Suprapubic skin (tissue), 4 donors: ENCODE measurements at regions not wholly inside any gene's neighbourhood (a gene's known extent, or its start where the extent isn't known, plus 50 kb on each side); places are given as distances from the start of the nearest gene placed in this dataset.

ENCODE experiments used
- EP300 ChIP-seq: sonication (generic); formaldehyde crosslinking; IDR thresholded peaks from one replicate; pipeline ENCODE4 v1.6.1; 2017; ENCODE audit warnings: antibody characterized with exemption
- POLR2A ChIP-seq, 2 donors: fragments of 450-650 bp; IDR thresholded peaks; one replicate each; pipeline ENCODE4 v1.6.1; 2017; ENCODE audit warnings: antibody characterized with exemption in 2 of 2, mild to moderate bottlenecking in 2 of 2, moderate library complexity in 2 of 2
- POLR2AphosphoS5 ChIP-seq, 3 donors: sonication (generic); formaldehyde crosslinking; IDR thresholded peaks; one replicate each; pipeline ENCODE4 v1.6.1; 2017; ENCODE audit warnings: antibody characterized with exemption in 3 of 3
- TF ChIP-seq, protein P1 (sequence below), 2 donors: fragments of 200-600 bp in 1 of 2; fragments of 450-650 bp in 1 of 2; sonication (generic) in 1 of 2; IDR thresholded peaks; one replicate each; pipeline ENCODE4 v1.5.1; 2016 to 2019; ENCODE audit warnings: antibody characterized with exemption in 2 of 2, mild to moderate bottlenecking in 1 of 2, moderate library complexity in 1 of 2

GRCh38 chr5:92758552-92758951, 822.5 kb downstream of the NR2F1-AS1 start:
- TF ChIP-seq POLR2A (IDR thresholded peaks at IDR 0.05), result no peak
- TF ChIP-seq, protein P1, sequence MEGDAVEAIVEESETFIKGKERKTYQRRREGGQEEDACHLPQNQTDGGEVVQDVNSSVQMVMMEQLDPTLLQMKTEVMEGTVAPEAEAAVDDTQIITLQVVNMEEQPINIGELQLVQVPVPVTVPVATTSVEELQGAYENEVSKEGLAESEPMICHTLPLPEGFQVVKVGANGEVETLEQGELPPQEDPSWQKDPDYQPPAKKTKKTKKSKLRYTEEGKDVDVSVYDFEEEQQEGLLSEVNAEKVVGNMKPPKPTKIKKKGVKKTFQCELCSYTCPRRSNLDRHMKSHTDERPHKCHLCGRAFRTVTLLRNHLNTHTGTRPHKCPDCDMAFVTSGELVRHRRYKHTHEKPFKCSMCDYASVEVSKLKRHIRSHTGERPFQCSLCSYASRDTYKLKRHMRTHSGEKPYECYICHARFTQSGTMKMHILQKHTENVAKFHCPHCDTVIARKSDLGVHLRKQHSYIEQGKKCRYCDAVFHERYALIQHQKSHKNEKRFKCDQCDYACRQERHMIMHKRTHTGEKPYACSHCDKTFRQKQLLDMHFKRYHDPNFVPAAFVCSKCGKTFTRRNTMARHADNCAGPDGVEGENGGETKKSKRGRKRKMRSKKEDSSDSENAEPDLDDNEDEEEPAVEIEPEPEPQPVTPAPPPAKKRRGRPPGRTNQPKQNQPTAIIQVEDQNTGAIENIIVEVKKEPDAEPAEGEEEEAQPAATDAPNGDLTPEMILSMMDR (IDR thresholded peaks at IDR 0.05), result no peak
- no peak for TF ChIP-seq POLR2AphosphoS5 (IDR thresholded peaks at IDR 0.05)
- no peak for TF ChIP-seq EP300
